ENCODE measurements at regions not wholly inside any gene's neighbourhood (a gene's known extent, or its start where the extent isn't known, plus 50 kb on each side); places are given as distances from the start of the nearest gene placed in this dataset.
A peak's percentile ranks its signal among the peaks of the same experiment; 100 is the strongest.
"Not testable (repeated sequence)": the region's sequence is repeated elsewhere in the genome, so short reads cannot be mapped to it uniquely, and the experiment has no call there.

- Histone ChIP-seq H3K4me3 (ENCODE audit: low read depth in 1 of 5, low read length in 5 of 5) (no peak overlapping the region), H3K9me3 (ENCODE audit: control insufficient read depth in 5 of 5, low read length in 5 of 5) (no peaks in the 10 kb centered on the region), H3K27ac (ENCODE audit: low read depth, low read length) (no peak overlapping the region), H3K27me3 (ENCODE audit: control insufficient read depth in 5 of 5, insufficient read depth in 4 of 5, low read length in 5 of 5) (peaks cover 0 to 10% (median 6%) of the 10 kb centered on the region in 5 donors), H3K4me1 (ENCODE audit: control insufficient read depth in 5 of 5, insufficient read depth in 5 of 5, low read length in 5 of 5) (no peaks in the 10 kb centered on the region), H3K36me3 (ENCODE audit: control insufficient read depth in 5 of 5, insufficient read depth in 5 of 5, low read length in 5 of 5) (no peaks in the 10 kb centered on the region), H3K9ac (ENCODE audit: low read length in 5 of 5) (no peak overlapping the region)
Measured at GRCh38 chr22:33971561-33971961, 51.3 kb upstream of the LARGE1 start.

- H3K4me1 ChIP-seq (ENCODE audit: control insufficient read depth in 5 of 5, insufficient read depth in 5 of 5, low read length in 5 of 5), result no peaks in the 10 kb centered on the region
Measured at GRCh38 chr22:33975841-33976240, 55.6 kb upstream of the LARGE1 start.

GRCh38 chr22:33983558-33983957, 63.3 kb upstream of the LARGE1 start:
- Histone ChIP-seq H3K9ac (ENCODE audit: low read length in 5 of 5) (no peak overlapping the region), H3K36me3 (ENCODE audit: control insufficient read depth in 5 of 5, insufficient read depth in 5 of 5, low read length in 5 of 5) (no peaks in the 10 kb centered on the region), H3K27me3 (ENCODE audit: control insufficient read depth in 5 of 5, insufficient read depth in 4 of 5, low read length in 5 of 5) (no peaks in the 10 kb centered on the region), H3K9me3 (ENCODE audit: control insufficient read depth in 5 of 5, low read length in 5 of 5) (no peaks in the 10 kb centered on the region), H3K27ac (ENCODE audit: low read depth, low read length) (no peak overlapping the region), H3K4me1 (ENCODE audit: control insufficient read depth in 5 of 5, insufficient read depth in 5 of 5, low read length in 5 of 5) (peaks cover 0 to 12% (median 8%) of the 10 kb centered on the region in 5 donors), H3K4me3 (ENCODE audit: low read depth in 1 of 5, low read length in 5 of 5) (no peak overlapping the region)

More at GRCh38 chr22:33975841-33976240, 55.6 kb upstream of the LARGE1 start:
- H3K27me3 ChIP-seq (ENCODE audit: control insufficient read depth in 5 of 5, insufficient read depth in 4 of 5, low read length in 5 of 5), result peaks cover 0 to 10% (median 6%) of the 10 kb centered on the region in 5 donors
- no peaks in the 10 kb centered on the region for H3K36me3 ChIP-seq (ENCODE audit: control insufficient read depth in 5 of 5, insufficient read depth in 5 of 5, low read length in 5 of 5)
- H3K9ac ChIP-seq (ENCODE audit: low read length in 5 of 5), result no peak overlapping the region
- no peak overlapping the region for H3K27ac ChIP-seq (ENCODE audit: low read depth, low read length)
- H3K9me3 ChIP-seq (ENCODE audit: control insufficient read depth in 5 of 5, low read length in 5 of 5), result no peaks in the 10 kb centered on the region
- H3K4me3 ChIP-seq (ENCODE audit: low read depth in 1 of 5, low read length in 5 of 5), result no peak overlapping the region

DNA sequence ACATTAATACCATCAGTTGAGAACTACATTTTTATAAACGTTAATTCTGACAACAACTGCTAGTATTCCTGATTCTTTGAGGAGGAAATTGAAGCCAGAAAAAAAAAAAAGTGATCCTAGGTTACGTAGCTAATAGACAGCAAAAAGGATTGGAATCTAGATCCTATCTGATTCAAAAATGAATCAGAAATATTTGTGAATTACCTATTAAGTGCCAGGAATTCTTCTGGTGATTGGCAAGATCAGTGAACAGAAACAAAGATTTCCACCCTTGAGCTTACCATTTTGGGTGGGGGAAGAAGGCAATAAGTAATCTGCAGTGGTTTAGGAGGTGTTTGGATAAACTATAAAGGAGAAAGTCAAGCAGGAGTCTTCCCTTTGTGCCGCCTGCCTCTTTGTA, 63.9 kb upstream of the LARGE1 start:
- Histone ChIP-seq H3K9me3 (ENCODE audit: control insufficient read depth in 5 of 5, low read length in 5 of 5) (no peaks in the 10 kb centered on the region), H3K4me1 (ENCODE audit: control insufficient read depth in 5 of 5, insufficient read depth in 5 of 5, low read length in 5 of 5) (peaks cover 0 to 12% (median 8%) of the 10 kb centered on the region in 5 donors), H3K36me3 (ENCODE audit: control insufficient read depth in 5 of 5, insufficient read depth in 5 of 5, low read length in 5 of 5) (no peaks in the 10 kb centered on the region), H3K9ac (ENCODE audit: low read length in 5 of 5) (no peak overlapping the region), H3K27ac (ENCODE audit: low read depth, low read length) (no peak overlapping the region), H3K27me3 (ENCODE audit: control insufficient read depth in 5 of 5, insufficient read depth in 4 of 5, low read length in 5 of 5) (no peaks in the 10 kb centered on the region), H3K4me3 (ENCODE audit: low read depth in 1 of 5, low read length in 5 of 5) (no peak overlapping the region)

DNA sequence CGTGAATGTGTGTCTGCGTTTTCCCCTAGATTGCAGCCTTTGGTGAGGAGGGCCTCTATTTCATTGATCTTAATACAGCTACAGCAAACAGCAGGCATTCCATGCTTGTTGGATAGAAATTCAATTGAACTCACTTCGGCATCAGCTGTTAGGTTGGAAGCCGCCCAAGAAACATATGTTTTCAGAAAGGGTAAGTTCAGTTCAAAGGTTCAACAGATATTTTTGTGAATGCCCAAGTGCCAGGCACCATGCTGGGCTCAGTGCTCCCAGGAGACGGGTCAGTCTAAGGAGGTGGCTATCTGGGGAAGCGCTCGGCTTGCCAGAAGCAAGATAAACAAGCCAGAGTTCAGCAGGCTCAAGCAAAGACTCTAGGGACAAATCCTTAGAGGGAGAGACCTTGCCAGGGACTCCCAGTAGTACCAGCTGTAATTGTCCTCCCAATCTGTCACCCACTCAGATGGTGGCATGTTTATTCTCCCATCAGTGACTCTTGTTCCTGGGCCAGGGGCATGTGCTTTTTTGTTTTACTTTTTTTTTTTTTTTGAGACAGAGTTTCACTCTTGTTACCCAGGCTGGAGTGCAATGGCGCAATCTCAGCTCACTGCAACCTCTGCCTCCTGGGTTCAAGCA, 64.5 kb upstream of the LARGE1 start:
- Histone ChIP-seq H3K4me3 (ENCODE audit: low read depth in 1 of 5, low read length in 5 of 5) (peak overlapping the region in 1 of 5 donors; percentile 15), H3K27ac (ENCODE audit: low read depth, low read length) (no peak overlapping the region), H3K9me3 (ENCODE audit: control insufficient read depth in 5 of 5, low read length in 5 of 5) (no peaks in the 10 kb centered on the region), H3K9ac (ENCODE audit: low read length in 5 of 5) (no peak overlapping the region), H3K4me1 (ENCODE audit: control insufficient read depth in 5 of 5, insufficient read depth in 5 of 5, low read length in 5 of 5) (peaks cover 0 to 12% (median 8%) of the 10 kb centered on the region in 5 donors), H3K36me3 (ENCODE audit: control insufficient read depth in 5 of 5, insufficient read depth in 5 of 5, low read length in 5 of 5) (no peaks in the 10 kb centered on the region), H3K27me3 (ENCODE audit: control insufficient read depth in 5 of 5, insufficient read depth in 4 of 5, low read length in 5 of 5) (peaks cover 0 to 1% (median 0%) of the 10 kb centered on the region in 5 donors)

DNA sequence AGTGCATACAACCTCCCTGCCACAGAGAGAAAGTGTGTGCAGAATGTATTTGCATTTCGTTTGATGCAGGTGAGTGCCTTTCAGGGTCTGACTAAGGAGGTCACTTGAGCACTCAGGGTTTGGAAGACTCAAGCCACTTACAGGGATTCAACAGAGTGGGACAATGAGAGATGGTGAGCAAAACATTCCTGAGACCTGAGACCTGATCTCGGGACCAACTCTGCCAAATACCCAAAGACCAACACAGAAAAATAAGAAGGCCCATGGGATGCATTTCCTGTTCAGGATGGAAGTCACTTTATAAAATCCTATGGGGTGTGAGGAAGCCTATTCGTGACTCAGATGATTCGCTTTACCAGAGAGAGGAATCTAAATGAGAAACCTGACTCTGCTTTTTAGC, 65.2 kb upstream of the LARGE1 start:
- Histone ChIP-seq H3K4me1 (ENCODE audit: control insufficient read depth in 5 of 5, insufficient read depth in 5 of 5, low read length in 5 of 5) (peaks cover 0 to 12% (median 8%) of the 10 kb centered on the region in 5 donors), H3K27ac (ENCODE audit: low read depth, low read length) (no peak overlapping the region), H3K36me3 (ENCODE audit: control insufficient read depth in 5 of 5, insufficient read depth in 5 of 5, low read length in 5 of 5) (no peaks in the 10 kb centered on the region), H3K4me3 (ENCODE audit: low read depth in 1 of 5, low read length in 5 of 5) (no peak overlapping the region), H3K27me3 (ENCODE audit: control insufficient read depth in 5 of 5, insufficient read depth in 4 of 5, low read length in 5 of 5) (peaks cover 0 to 2% (median 0%) of the 10 kb centered on the region in 5 donors), H3K9ac (ENCODE audit: low read length in 5 of 5) (no peak overlapping the region), H3K9me3 (ENCODE audit: control insufficient read depth in 5 of 5, low read length in 5 of 5) (no peaks in the 10 kb centered on the region)

GRCh38 chr22:33986167-33986771, 66.0 kb upstream of the LARGE1 start:
- Histone ChIP-seq H3K9ac (ENCODE audit: low read length in 5 of 5) (no peak overlapping the region), H3K9me3 (ENCODE audit: control insufficient read depth in 5 of 5, low read length in 5 of 5) (no peaks in the 10 kb centered on the region), H3K27ac (ENCODE audit: low read depth, low read length) (no peak overlapping the region), H3K27me3 (ENCODE audit: control insufficient read depth in 5 of 5, insufficient read depth in 4 of 5, low read length in 5 of 5) (peaks cover 0 to 2% (median 0%) of the 10 kb centered on the region in 5 donors), H3K4me3 (ENCODE audit: low read depth in 1 of 5, low read length in 5 of 5) (no peak overlapping the region), H3K4me1 (ENCODE audit: control insufficient read depth in 5 of 5, insufficient read depth in 5 of 5, low read length in 5 of 5) (peaks cover 0 to 12% (median 8%) of the 10 kb centered on the region in 5 donors), H3K36me3 (ENCODE audit: control insufficient read depth in 5 of 5, insufficient read depth in 5 of 5, low read length in 5 of 5) (no peaks in the 10 kb centered on the region)

DNA sequence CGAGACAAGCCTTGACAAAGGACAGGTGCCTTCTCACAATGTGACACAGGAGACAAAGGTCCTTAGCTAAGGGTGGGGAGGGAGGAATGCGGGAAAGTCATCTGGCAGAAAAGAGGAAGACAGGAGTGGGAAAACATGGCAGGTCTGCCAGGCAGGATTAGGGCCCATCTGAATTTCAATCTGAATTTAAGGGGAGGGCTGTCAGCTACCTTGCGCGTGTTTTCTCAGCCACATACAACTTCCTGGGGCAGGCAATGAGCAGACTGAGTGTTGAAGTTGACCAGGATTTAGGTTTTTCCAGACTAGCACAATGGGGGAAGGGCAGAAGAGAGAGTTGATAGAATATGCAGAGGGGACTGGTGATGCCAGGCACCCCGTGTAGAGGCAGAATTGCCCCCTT, 66.7 kb upstream of the LARGE1 start:
- H3K36me3 ChIP-seq (ENCODE audit: control insufficient read depth in 5 of 5, insufficient read depth in 5 of 5, low read length in 5 of 5), result no peaks in the 10 kb centered on the region
- H3K9me3 ChIP-seq (ENCODE audit: control insufficient read depth in 5 of 5, low read length in 5 of 5), result no peaks in the 10 kb centered on the region
- H3K27ac ChIP-seq (ENCODE audit: low read depth, low read length), result no peak overlapping the region
- no peak overlapping the region for H3K4me3 ChIP-seq (ENCODE audit: low read depth in 1 of 5, low read length in 5 of 5)
- peaks cover 0 to 12% (median 8%) of the 10 kb centered on the region in 5 donors for H3K4me1 ChIP-seq (ENCODE audit: control insufficient read depth in 5 of 5, insufficient read depth in 5 of 5, low read length in 5 of 5)
- peaks cover 0 to 2% (median 0%) of the 10 kb centered on the region in 5 donors for H3K27me3 ChIP-seq (ENCODE audit: control insufficient read depth in 5 of 5, insufficient read depth in 4 of 5, low read length in 5 of 5)
- H3K9ac ChIP-seq (ENCODE audit: low read length in 5 of 5), result no peak overlapping the region

- not testable (repeated sequence) for H3K27ac ChIP-seq (ENCODE audit: low read depth, low read length); H3K36me3 ChIP-seq (ENCODE audit: control insufficient read depth in 5 of 5, insufficient read depth in 5 of 5, low read length in 5 of 5); H3K27me3 ChIP-seq (ENCODE audit: control insufficient read depth in 5 of 5, insufficient read depth in 4 of 5, low read length in 5 of 5); H3K9ac ChIP-seq (ENCODE audit: low read length in 5 of 5); H3K9me3 ChIP-seq (ENCODE audit: control insufficient read depth in 5 of 5, low read length in 5 of 5); H3K4me1 ChIP-seq (ENCODE audit: control insufficient read depth in 5 of 5, insufficient read depth in 5 of 5, low read length in 5 of 5); H3K4me3 ChIP-seq (ENCODE audit: low read depth in 1 of 5, low read length in 5 of 5)
Measured at GRCh38 chr22:33989263-33989662, 69.0 kb upstream of the LARGE1 start.

DNA sequence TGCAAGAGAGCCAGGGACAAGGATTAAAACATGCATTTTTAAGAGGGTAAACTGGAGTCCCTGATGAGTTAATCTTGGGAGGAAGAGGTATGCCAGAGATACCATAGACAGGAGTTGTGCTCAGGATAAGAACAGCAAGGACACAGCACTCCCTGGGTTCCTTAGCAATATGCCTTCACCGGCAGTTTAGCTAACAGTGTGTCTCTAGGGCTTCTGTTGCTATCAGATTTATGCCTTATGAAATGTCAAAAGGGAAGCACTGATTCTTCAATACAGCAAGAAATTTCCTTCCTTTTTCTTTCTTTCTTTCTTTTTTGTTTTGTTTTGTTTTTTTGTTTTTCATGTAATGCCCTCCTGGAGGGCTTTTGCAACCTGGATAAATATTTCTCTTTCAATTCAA, 71.3 kb upstream of the LARGE1 start:
- no peak overlapping the region for H3K4me3 ChIP-seq (ENCODE audit: low read depth in 1 of 5, low read length in 5 of 5)

More for the DNA sequence above, 71.3 kb upstream of the LARGE1 start:
- Histone ChIP-seq H3K27me3 (ENCODE audit: control insufficient read depth in 5 of 5, insufficient read depth in 4 of 5, low read length in 5 of 5) (peaks cover 0 to 2% (median 0%) of the 10 kb centered on the region in 5 donors), H3K36me3 (ENCODE audit: control insufficient read depth in 5 of 5, insufficient read depth in 5 of 5, low read length in 5 of 5) (no peaks in the 10 kb centered on the region), H3K4me1 (ENCODE audit: control insufficient read depth in 5 of 5, insufficient read depth in 5 of 5, low read length in 5 of 5) (no peaks in the 10 kb centered on the region), H3K9me3 (ENCODE audit: control insufficient read depth in 5 of 5, low read length in 5 of 5) (peaks cover 0 to 5% (median 0%) of the 10 kb centered on the region in 5 donors), H3K27ac (ENCODE audit: low read depth, low read length) (no peak overlapping the region), H3K9ac (ENCODE audit: low read length in 5 of 5) (no peak overlapping the region)

All from subcutaneous abdominal adipose tissue (tissue), 5 donors.